Gastrocnemius medialis (tissue), 4 donors: ENCODE measurements at regions not wholly inside any gene's neighbourhood (a gene's known extent, or its start where the extent isn't known, plus 50 kb on each side); places are given as distances from the start of the nearest gene placed in this dataset.

Source experiments
- ATAC-seq, 2 donors: fragments of 150-250 bp; one replicate each; pipeline ENCODE4 v1.9.1; 2016
- DNase-seq, 2 donors: peaks; one replicate each; pipeline ENCODE4 v3.0.0-alpha.2; 2019
- H3K27ac ChIP-seq, 4 donors: fragments of 200-600 bp; sonication (generic); 1 replicate in 1 of 4; 2 replicates in 3 of 4; pipeline ENCODE4 v1.5.1; 2016 to 2018; ENCODE audit warnings: mild to moderate bottlenecking in 2 of 4, moderate library complexity in 1 of 4
- H3K27me3 ChIP-seq, 3 donors: fragments of 200-600 bp; sonication (generic) in 2 of 3; 1 replicate in 1 of 3; 2 replicates in 2 of 3; pipeline versions ENCODE4 v1.5.1 to v1.6.0; 2016 to 2019; ENCODE audit warnings: mild to moderate bottlenecking in 1 of 3, moderate library complexity in 1 of 3
- H3K36me3 ChIP-seq, 2 donors: fragments of 200-600 bp; sonication (generic) in 1 of 2; one replicate each; pipeline ENCODE4 v1.5.1; 2017 to 2018
- H3K4me1 ChIP-seq, 2 donors: fragments of 200-600 bp; sonication (generic) in 1 of 2; one replicate each; pipeline ENCODE4 v1.5.1; 2016 to 2017; ENCODE audit warnings: mild to moderate bottlenecking in 2 of 2
- H3K4me3 ChIP-seq, 4 donors: fragments of 200-600 bp; sonication (generic) in 3 of 4; 1 replicate in 1 of 4; 2 replicates in 3 of 4; pipeline ENCODE4 v1.5.1; 2016 to 2019; ENCODE audit warnings: mild to moderate bottlenecking in 2 of 4
- H3K9me3 ChIP-seq, 3 donors: fragments of 200-600 bp; sonication (generic) in 2 of 3; 1 replicate in 1 of 3; 2 replicates in 2 of 3; pipeline ENCODE4 v1.5.1; 2016 to 2019
- POLR2A ChIP-seq, 2 donors: fragments of 450-650 bp; IDR thresholded peaks; one replicate each; pipeline ENCODE4 v1.6.1; 2017; ENCODE audit warnings: antibody characterized with exemption in 2 of 2, mild to moderate bottlenecking in 2 of 2, moderate library complexity in 2 of 2
- in situ Hi-C, 4 donors: fragments of 200-750 bp; cut with MboI; loops; one replicate each; pipeline versions ENCODE4 v1.15.0 to v1.8.0; 2017; ENCODE audit warnings: low sequenced_read_pairs in 4 of 4
- intact Hi-C: fragments of 100-400 bp; cut with DNase I; formaldehyde crosslinking; loops from one replicate; pipeline ENCODE4 v1.15.1; 2023; ENCODE audit warnings: low total_unique reads
- TF ChIP-seq, protein P1 (sequence below), 5 experiments: fragments of 450-650 bp in 3 of 5; fragments of 200-600 bp in 2 of 5; sonication (generic) in 2 of 5; IDR thresholded peaks in 4 of 5; conservative IDR thresholded peaks in 1 of 5; 1 replicate in 4 of 5; 2 replicates in 1 of 5; pipeline ENCODE4 v1.5.1; 2016 to 2019; ENCODE audit warnings: antibody characterized with exemption in 5 of 5, mild to moderate bottlenecking in 3 of 5, moderate library complexity in 3 of 5

DNA sequence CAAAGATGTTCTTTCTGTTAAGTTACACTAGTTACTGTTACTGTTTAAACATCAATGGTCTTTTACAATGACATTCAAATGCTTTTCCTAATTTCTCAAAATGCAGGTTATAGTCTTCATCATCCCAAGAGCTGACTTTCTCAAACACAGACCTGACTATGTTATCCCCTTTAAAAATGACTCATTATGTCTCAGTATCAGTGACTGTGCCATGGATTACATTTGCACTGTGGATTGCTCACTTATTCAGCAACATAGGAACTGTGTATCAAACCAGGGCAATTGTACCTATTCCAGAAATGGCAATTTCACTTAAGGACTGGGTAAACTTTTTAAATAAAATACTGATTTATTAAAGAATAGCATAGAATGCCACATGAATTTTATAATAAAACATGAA lies 630.2 kb upstream of the NOVA1 start:
- Histone ChIP-seq H3K27me3 (no peaks in the 10 kb centered on the region), H3K36me3 (no peaks in the 10 kb centered on the region), H3K27ac (no peak overlapping the region), H3K4me3 (no peak overlapping the region), H3K4me1 (no peaks in the 10 kb centered on the region), H3K9me3 (no peaks in the 10 kb centered on the region)
- intact Hi-C loops: no loop called here
- TF ChIP-seq POLR2A (IDR thresholded peaks at IDR 0.05): no peak
- TF ChIP-seq, protein P1, sequence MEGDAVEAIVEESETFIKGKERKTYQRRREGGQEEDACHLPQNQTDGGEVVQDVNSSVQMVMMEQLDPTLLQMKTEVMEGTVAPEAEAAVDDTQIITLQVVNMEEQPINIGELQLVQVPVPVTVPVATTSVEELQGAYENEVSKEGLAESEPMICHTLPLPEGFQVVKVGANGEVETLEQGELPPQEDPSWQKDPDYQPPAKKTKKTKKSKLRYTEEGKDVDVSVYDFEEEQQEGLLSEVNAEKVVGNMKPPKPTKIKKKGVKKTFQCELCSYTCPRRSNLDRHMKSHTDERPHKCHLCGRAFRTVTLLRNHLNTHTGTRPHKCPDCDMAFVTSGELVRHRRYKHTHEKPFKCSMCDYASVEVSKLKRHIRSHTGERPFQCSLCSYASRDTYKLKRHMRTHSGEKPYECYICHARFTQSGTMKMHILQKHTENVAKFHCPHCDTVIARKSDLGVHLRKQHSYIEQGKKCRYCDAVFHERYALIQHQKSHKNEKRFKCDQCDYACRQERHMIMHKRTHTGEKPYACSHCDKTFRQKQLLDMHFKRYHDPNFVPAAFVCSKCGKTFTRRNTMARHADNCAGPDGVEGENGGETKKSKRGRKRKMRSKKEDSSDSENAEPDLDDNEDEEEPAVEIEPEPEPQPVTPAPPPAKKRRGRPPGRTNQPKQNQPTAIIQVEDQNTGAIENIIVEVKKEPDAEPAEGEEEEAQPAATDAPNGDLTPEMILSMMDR (IDR thresholded peaks at IDR 0.05 in 4 of 5, conservative IDR thresholded peaks at IDR 0.05 in 1 of 5): no peak
- DNase-seq: no peak
- ATAC-seq: no peak
- in situ Hi-C loops: no loop called here

DNA sequence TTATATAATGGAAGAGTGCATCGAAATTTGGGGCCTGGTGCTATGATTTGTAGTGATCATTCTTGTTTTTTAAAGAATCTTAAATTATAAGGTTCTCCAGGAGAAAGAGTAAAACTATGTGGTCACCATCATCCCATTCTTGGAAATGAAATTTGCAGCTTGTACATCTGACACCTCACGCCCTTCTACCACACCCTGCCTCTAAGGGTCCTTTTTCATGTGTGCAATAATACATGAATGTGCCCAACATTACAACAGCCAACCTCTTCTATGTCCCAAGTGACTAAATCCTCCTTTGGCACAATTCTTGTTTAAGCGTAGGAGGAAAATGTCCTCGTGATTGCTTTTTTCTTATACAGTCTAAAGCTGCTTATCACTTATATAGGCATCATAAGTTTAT lies 636.5 kb upstream of the NOVA1 start:
- no peaks in the 10 kb centered on the region for H3K4me1 ChIP-seq
- in situ Hi-C loops: no loop called here

DNA sequence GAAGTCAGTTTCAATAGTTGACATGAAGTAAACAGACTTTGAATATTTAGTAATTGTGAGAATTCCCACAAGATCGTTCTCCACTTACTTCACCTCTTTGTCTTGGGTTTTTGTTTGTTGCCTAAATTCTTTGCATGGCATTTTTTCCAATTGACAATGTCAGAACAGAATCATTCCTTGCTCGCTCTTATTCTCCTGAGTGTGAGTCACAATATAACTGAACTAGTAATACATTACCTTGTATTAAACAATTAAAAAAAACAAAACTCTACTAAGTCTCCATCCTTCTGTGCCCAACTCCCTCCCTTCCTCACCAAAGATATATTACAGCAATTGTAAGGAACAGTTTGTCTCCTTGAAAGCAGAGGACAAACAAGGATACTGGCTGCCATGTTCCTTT lies 638.8 kb upstream of the NOVA1 start:
- no peak overlapping the region for H3K27ac ChIP-seq
- H3K36me3 ChIP-seq: no peaks in the 10 kb centered on the region
- in situ Hi-C loops: no loop called here
- H3K9me3 ChIP-seq: no peaks in the 10 kb centered on the region
- H3K4me1 ChIP-seq: no peaks in the 10 kb centered on the region
- H3K4me3 ChIP-seq: no peak overlapping the region
- H3K27me3 ChIP-seq: no peaks in the 10 kb centered on the region
- TF ChIP-seq, protein P1 (IDR thresholded peaks at IDR 0.05 in 4 of 5, conservative IDR thresholded peaks at IDR 0.05 in 1 of 5): no peak
- TF ChIP-seq POLR2A (IDR thresholded peaks at IDR 0.05): no peak
- intact Hi-C loops: no loop called here
- ATAC-seq (peak; percentile 30 to 56), DNase-seq (no peak)

More for the DNA sequence above, 636.5 kb upstream of the NOVA1 start:
- no peaks in the 10 kb centered on the region for H3K9me3 ChIP-seq
- TF ChIP-seq POLR2A (IDR thresholded peaks at IDR 0.05): no peak
- no peaks in the 10 kb centered on the region for H3K36me3 ChIP-seq
- ATAC-seq (no peak), DNase-seq (no peak)
- no peak overlapping the region for H3K4me3 ChIP-seq
- intact Hi-C loops: no loop called here
- H3K27ac ChIP-seq: no peak overlapping the region
- no peaks in the 10 kb centered on the region for H3K27me3 ChIP-seq

DNA sequence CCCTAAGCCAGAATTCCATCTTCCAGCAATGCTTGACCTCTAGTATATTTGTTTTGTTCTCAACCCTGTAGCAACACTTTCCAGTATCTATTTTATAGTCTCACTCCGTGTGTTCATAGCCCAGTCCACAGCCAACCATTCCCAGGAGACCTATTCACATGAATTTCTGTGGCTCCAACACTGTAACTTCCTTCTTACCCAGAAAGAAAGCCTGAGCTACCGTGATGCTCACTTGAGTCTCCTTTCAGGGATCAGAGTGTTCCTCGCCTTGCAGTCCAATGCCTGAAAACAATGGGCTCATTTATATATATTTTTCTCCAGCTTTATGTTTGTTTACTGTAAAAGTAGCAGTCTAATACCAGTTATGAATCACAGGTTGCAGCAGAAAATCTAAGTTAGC lies 645.0 kb upstream of the NOVA1 start:
- H3K9me3 ChIP-seq: no peaks in the 10 kb centered on the region
- TF ChIP-seq POLR2A (IDR thresholded peaks at IDR 0.05): no peak
- TF ChIP-seq, protein P1 (IDR thresholded peaks at IDR 0.05 in 4 of 5, conservative IDR thresholded peaks at IDR 0.05 in 1 of 5): no peak
- H3K4me3 ChIP-seq: no peak overlapping the region
- no peaks in the 10 kb centered on the region for H3K27me3 ChIP-seq
- ATAC-seq: no peak
- DNase-seq: peak in 1 of 2 donors; percentile 12
- no peak overlapping the region for H3K27ac ChIP-seq
- in situ Hi-C loops: no loop called here
- intact Hi-C loops: no loop called here
- H3K36me3 ChIP-seq: no peaks in the 10 kb centered on the region
- no peaks in the 10 kb centered on the region for H3K4me1 ChIP-seq

DNA sequence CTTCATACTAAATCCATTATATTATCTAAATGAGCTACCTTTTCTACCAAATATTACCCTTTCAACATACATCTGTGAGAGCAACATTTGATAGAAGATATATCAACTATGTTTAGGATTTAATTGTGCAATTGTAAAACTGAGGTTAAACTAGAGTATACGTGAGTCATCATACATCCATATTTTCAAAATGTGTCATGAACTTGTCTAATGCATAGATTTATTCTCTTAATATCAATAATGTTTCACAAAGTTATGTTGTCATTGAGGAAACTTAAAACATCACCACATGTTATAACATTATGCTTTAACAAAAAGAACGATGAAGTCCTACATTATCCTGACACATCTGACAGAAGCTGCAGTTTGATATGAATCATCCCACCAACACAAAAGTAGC lies 645.5 kb upstream of the NOVA1 start:
- no peaks in the 10 kb centered on the region for H3K9me3 ChIP-seq
- H3K27ac ChIP-seq: no peak overlapping the region
- no peak overlapping the region for H3K4me3 ChIP-seq
- TF ChIP-seq, protein P1 (IDR thresholded peaks at IDR 0.05 in 4 of 5, conservative IDR thresholded peaks at IDR 0.05 in 1 of 5): no peak
- in situ Hi-C loops: no loop called here
- intact Hi-C loops: no loop called here
- DNase-seq: no peak
- no peaks in the 10 kb centered on the region for H3K36me3 ChIP-seq
- ATAC-seq: no peak
- no peaks in the 10 kb centered on the region for H3K4me1 ChIP-seq
- no peaks in the 10 kb centered on the region for H3K27me3 ChIP-seq
